PC-9 (cell line): ENCODE measurements at regions not wholly inside any gene's neighbourhood (a gene's known extent, or its start where the extent isn't known, plus 50 kb on each side); places are given as distances from the start of the nearest gene placed in this dataset.

ENCODE experiments used
- CTCF ChIP-seq: fragments of 200-600 bp; sonication (generic); conservative IDR thresholded peaks from 2 replicates; pipeline ENCODE4 v1.6.1; 2017; ENCODE audit warnings: mixed run types, antibody characterized with exemption, mild to moderate bottlenecking, moderate library complexity
- EZH2 ChIP-seq: fragments of 200-600 bp; sonication (generic); IDR thresholded peaks from 2 replicates; pipeline ENCODE4 v1.8.0; 2017; ENCODE audit warnings: antibody characterized with exemption, low read depth

GRCh38 chr13:81615031-81615430 lies 1274.1 kb upstream of the SPRY2 start:
- TF ChIP-seq CTCF: no peak
- no peak for TF ChIP-seq EZH2
